ENCODE measurements at regions not wholly inside any gene's neighbourhood (a gene's known extent, or its start where the extent isn't known, plus 50 kb on each side); places are given as distances from the start of the nearest gene placed in this dataset.

- RAD21 ChIA-PET (ENCODE audit: low non-redundant PET in 1 of 2, low total read pairs in 2 of 2, uncharacterized antibody in 2 of 2, unreplicated experiment in 2 of 2) = no interaction called here
- no peak for TF ChIP-seq ELF1 (IDR thresholded peaks at IDR 0.05; ENCODE audit: borderline replicate concordance, low read depth)
- TF ChIP-seq CEBPB (IDR thresholded peaks at IDR 0.05; ENCODE audit: low read depth) = no peak
- TF ChIP-seq ZFX (IDR thresholded peaks at IDR 0.05) = no peak
- no peak for TF ChIP-seq SIN3A (IDR thresholded peaks at IDR 0.05; ENCODE audit: low read depth)
- no peak for TF ChIP-seq ZBTB33 (IDR thresholded peaks at IDR 0.05; ENCODE audit: extremely low read depth, insufficient replicate concordance, low read length)
- TF ChIP-seq JUND (IDR thresholded peaks at IDR 0.05) = no peak
- no peak for TF ChIP-seq SRF (IDR thresholded peaks at IDR 0.05; ENCODE audit: low read depth)
- Histone ChIP-seq H2AFZ (ENCODE audit: low read depth, low read length, poor library complexity, severe bottlenecking) (no peak overlapping the region), H3K9ac (ENCODE audit: low read length) (no peak overlapping the region), H3K9me2 (ENCODE audit: insufficient read depth) (no peaks in the 10 kb centered on the region), H3K4me1 (ENCODE audit: control insufficient read depth in 1 of 2, insufficient read depth in 2 of 2, low read length in 2 of 2) (no peaks in the 10 kb centered on the region), H4K20me1 (ENCODE audit: insufficient read depth) (no peaks in the 10 kb centered on the region), H3K9me3 (ENCODE audit: control insufficient read depth in 1 of 2, insufficient read depth in 1 of 2, low read depth in 1 of 2, low read length in 2 of 2) (no peaks in the 10 kb centered on the region), H3K79me2 (ENCODE audit: insufficient read depth, low read length) (no peaks in the 10 kb centered on the region), H3K36me3 (ENCODE audit: control insufficient read depth in 1 of 2, insufficient read depth in 2 of 2, low read length in 2 of 2) (no peaks in the 10 kb centered on the region), H3K4me2 (ENCODE audit: low read length) (no peak overlapping the region), H3K4me3 (replicated peaks in 1 of 2; ENCODE audit: low read depth in 1 of 2, low read length in 2 of 2) (no peak overlapping the region), H3K27me3 (ENCODE audit: insufficient read depth, low read length) (peaks cover 3% of the 10 kb centered on the region; the same call in 1 of the 2 replicates), H3K27ac (ENCODE audit: low read depth, low read length) (no peak overlapping the region)
- intact Hi-C loops (cut with micrococcal nuclease) = no loop called here
- BruUV-seq (replicated peaks) = no TSS peak
- CTCF ChIA-PET = no interaction called here
- POLR2A ChIA-PET = no interaction called here
- no peak for ATAC-seq
- no peak for DNase-seq (ENCODE audit: low read depth, low spot score)
These were observed 69.9 kb upstream of the POU3F2 start for GRCh38 chr6:98764373-98764911.

- Histone ChIP-seq H4K20me1 (ENCODE audit: insufficient read depth) (no peaks in the 10 kb centered on the region), H3K27ac (ENCODE audit: low read depth, low read length) (no peak overlapping the region), H3K9me3 (ENCODE audit: control insufficient read depth in 1 of 2, insufficient read depth in 1 of 2, low read depth in 1 of 2, low read length in 2 of 2) (no peaks in the 10 kb centered on the region), H3K4me1 (ENCODE audit: control insufficient read depth in 1 of 2, insufficient read depth in 2 of 2, low read length in 2 of 2) (no peaks in the 10 kb centered on the region), H3K4me2 (ENCODE audit: low read length) (no peak overlapping the region), H3K4me3 (replicated peaks in 1 of 2; ENCODE audit: low read depth in 1 of 2, low read length in 2 of 2) (no peak overlapping the region), H3K27me3 (ENCODE audit: insufficient read depth, low read length) (peaks cover 23% of the 10 kb centered on the region), H3K9ac (ENCODE audit: low read length) (no peak overlapping the region), H3K79me2 (ENCODE audit: insufficient read depth, low read length) (no peaks in the 10 kb centered on the region), H3K36me3 (ENCODE audit: control insufficient read depth in 1 of 2, insufficient read depth in 2 of 2, low read length in 2 of 2) (no peaks in the 10 kb centered on the region), H2AFZ (ENCODE audit: low read depth, low read length, poor library complexity, severe bottlenecking) (no peak overlapping the region), H3K9me2 (ENCODE audit: insufficient read depth) (no peaks in the 10 kb centered on the region)
- peak; percentile 40 for DNase-seq (ENCODE audit: low read depth, low spot score)
- BruUV-seq (replicated peaks) = no TSS peak
- TF ChIP-seq CTCF (IDR thresholded peaks at IDR 0.05 in 2 of 3, conservative IDR thresholded peaks at IDR 0.05 in 1 of 3; ENCODE audit: borderline replicate concordance in 1 of 3, insufficient read depth in 1 of 3, low read depth in 2 of 3, low read length in 2 of 3) = peak; percentile 31 to 50 (median 49); a peak in 5 of 6 replicates
- no peak for TF ChIP-seq FOSL1 (IDR thresholded peaks at IDR 0.05; ENCODE audit: low read depth)
- no peak for TF ChIP-seq SP1 (IDR thresholded peaks at IDR 0.05; ENCODE audit: low read depth)
- no peak for TF ChIP-seq POLR2AphosphoS5 (IDR thresholded peaks at IDR 0.05; ENCODE audit: low read depth, low read length)
- no peak for TF ChIP-seq MAX (IDR thresholded peaks at IDR 0.05)
- peak; percentile 53 for TF ChIP-seq RAD21 (IDR thresholded peaks at IDR 0.05; ENCODE audit: low read depth)
- no peak for TF ChIP-seq ZBTB33 (IDR thresholded peaks at IDR 0.05; ENCODE audit: extremely low read depth, insufficient replicate concordance, low read length)
- TF ChIP-seq ZFX (IDR thresholded peaks at IDR 0.05) = no peak
- TF ChIP-seq ZNF274 (IDR thresholded peaks at IDR 0.05; ENCODE audit: low read depth, low read length) = no peak
- ChIA-PET CTCF (interaction anchor here (1.3 to 2.7 kb wide), 3 partner anchors 68 to 472 kb away, joined by 3 to 16 read pairs (median 4); no protein-coding TSS in a partner anchor), POLR2A (no interaction called here), RAD21 (ENCODE audit: low non-redundant PET in 1 of 2, low total read pairs in 2 of 2, uncharacterized antibody in 2 of 2, unreplicated experiment in 2 of 2) (interaction anchor here in 1 of 2 experiments (0.8 kb wide), 1 partner anchor 350 kb away, joined by 4 read pairs; no protein-coding TSS in a partner anchor)
- intact Hi-C loops (cut with micrococcal nuclease) = loop anchor here (1.0 kb wide), 1 partner anchor 350 kb away; no protein-coding TSS in a partner anchor
- ATAC-seq = peak; percentile 85
These were observed 64.8 kb upstream of the POU3F2 start for GRCh38 chr6:98769546-98769945.

Measured in HCT116 (cell line).